Ishikawa (cell line): ENCODE measurements at regions not wholly inside any gene's neighbourhood (a gene's known extent, or its start where the extent isn't known, plus 50 kb on each side); places are given as distances from the start of the nearest gene placed in this dataset.
A peak's percentile ranks its signal among the peaks of the same experiment; 100 is the strongest.

ENCODE experiments used
- CEBPB ChIP-seq: IDR thresholded peaks from 2 replicates; pipeline ENCODE4 v1.6.1; 2012
- CREB1 ChIP-seq: IDR thresholded peaks from 2 replicates; pipeline ENCODE4 v1.6.1; 2012; ENCODE audit warnings: low read depth
- EGR1 ChIP-seq: IDR thresholded peaks from 2 replicates; pipeline ENCODE4 v1.6.1; 2012
- EP300 ChIP-seq: IDR thresholded peaks from 2 replicates; pipeline ENCODE4 v1.6.1; 2012; ENCODE audit warnings: borderline replicate concordance
- FOXM1 ChIP-seq: IDR thresholded peaks from 2 replicates; pipeline ENCODE4 v1.6.1; 2012; ENCODE audit warnings: low read depth, borderline replicate concordance
- MAX ChIP-seq: IDR thresholded peaks from 2 replicates; pipeline ENCODE4 v1.6.1; 2012
- NFIC ChIP-seq: IDR thresholded peaks from 2 replicates; pipeline ENCODE4 v1.6.1; 2012
- RAD21 ChIP-seq: IDR thresholded peaks from 2 replicates; pipeline ENCODE4 v1.6.1; 2012; ENCODE audit warnings: low read depth
- REST ChIP-seq: IDR thresholded peaks from 2 replicates; pipeline ENCODE4 v1.6.1; 2012; ENCODE audit warnings: low read depth, mild to moderate bottlenecking
- TAF1 ChIP-seq: IDR thresholded peaks from 2 replicates; pipeline ENCODE4 v1.6.1; 2012; ENCODE audit warnings: low read depth, mild to moderate bottlenecking
- TCF12 ChIP-seq: IDR thresholded peaks from 2 replicates; pipeline ENCODE4 v1.6.1; 2012; ENCODE audit warnings: low read depth
- TEAD4 ChIP-seq: IDR thresholded peaks from 2 replicates; pipeline ENCODE4 v1.6.1; 2012
- USF1 ChIP-seq: IDR thresholded peaks from 2 replicates; pipeline ENCODE4 v1.6.1; 2012
- YY1 ChIP-seq: IDR thresholded peaks from 2 replicates; pipeline ENCODE4 v1.6.1; 2012; ENCODE audit warnings: low read depth
- ZBTB7A ChIP-seq: IDR thresholded peaks from 2 replicates; pipeline ENCODE4 v1.6.1; 2012; ENCODE audit warnings: low read depth

DNA sequence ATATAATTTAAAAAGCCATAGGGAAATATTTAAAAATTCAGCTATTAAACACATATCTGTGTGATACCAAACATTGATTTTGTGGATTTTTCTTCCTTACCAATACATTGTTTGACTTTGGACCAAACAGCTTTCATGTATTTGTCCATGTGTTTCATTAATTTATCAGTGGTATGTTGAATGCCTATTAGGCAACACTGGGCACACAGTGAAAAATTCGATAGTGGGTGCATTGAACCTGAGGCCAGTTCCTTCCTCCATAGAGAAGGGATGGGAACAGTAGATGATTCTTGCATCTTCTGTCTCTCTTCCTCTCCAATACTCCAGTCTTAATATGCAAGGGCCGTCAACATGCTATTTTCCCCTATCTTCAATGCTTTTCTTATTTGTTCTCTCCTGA lies 110.2 kb upstream of the NR3C1 start:
- no peak for TF ChIP-seq REST
- no peak for TF ChIP-seq MAX
- no peak for TF ChIP-seq EGR1
- TF ChIP-seq EP300 = no peak
- no peak for TF ChIP-seq RAD21
- TF ChIP-seq FOXM1 = no peak
- no peak for TF ChIP-seq USF1
- TF ChIP-seq TEAD4 = no peak
- TF ChIP-seq CEBPB = no peak
- no peak for TF ChIP-seq NFIC

DNA sequence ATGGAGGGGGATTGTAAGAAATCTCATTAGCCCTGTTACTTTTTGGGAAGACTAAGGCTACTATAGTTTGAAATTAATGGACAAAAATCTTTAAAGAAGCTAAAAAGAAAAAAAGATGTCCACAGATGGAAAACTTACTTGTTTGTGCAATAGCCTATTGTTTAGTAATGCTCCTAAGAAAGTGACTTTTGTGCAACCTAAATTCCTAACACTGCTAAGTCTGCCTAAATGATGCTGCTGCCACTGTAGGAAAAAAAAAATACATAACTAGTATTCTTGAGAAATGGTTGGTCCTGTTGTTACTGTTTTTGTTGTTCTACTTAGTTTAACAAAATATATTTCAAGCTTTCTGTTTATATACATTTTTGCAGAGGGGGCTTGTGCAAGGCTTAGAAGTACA lies 108.2 kb upstream of the NR3C1 start:
- TF ChIP-seq USF1 (no peak), EP300 (no peak), ZBTB7A (no peak), REST (no peak), FOXM1 (no peak), EGR1 (no peak), TCF12 (no peak), CEBPB (no peak), YY1 (no peak), RAD21 (no peak), TAF1 (no peak), MAX (no peak), TEAD4 (no peak), NFIC (no peak), CREB1 (no peak)

DNA sequence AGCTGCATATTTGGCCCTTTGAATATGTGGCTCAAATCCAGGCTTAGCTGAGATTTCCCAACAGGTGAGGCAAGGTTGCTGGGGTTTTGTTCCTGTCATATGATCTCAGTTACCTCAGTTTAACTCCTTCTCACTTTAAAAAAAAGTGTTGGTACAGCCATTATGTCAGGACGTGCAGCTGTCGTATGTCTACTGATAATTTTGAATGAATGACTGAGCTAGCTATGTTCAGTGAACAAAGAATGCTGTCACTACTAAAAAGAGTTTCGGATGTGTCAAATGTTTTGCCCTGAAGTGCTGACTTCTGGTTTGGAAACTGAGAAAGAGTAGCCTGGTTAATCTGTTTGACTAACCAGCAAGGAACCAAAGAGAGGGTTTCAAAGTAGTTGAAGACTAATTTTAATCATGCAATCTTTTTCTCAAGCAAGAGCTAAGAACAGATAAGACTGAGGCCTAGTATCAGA lies 106.3 kb upstream of the NR3C1 start:
- TF ChIP-seq REST (no peak), NFIC (no peak), EGR1 (no peak), CEBPB (no peak), TCF12 (no peak), FOXM1 (no peak)

DNA sequence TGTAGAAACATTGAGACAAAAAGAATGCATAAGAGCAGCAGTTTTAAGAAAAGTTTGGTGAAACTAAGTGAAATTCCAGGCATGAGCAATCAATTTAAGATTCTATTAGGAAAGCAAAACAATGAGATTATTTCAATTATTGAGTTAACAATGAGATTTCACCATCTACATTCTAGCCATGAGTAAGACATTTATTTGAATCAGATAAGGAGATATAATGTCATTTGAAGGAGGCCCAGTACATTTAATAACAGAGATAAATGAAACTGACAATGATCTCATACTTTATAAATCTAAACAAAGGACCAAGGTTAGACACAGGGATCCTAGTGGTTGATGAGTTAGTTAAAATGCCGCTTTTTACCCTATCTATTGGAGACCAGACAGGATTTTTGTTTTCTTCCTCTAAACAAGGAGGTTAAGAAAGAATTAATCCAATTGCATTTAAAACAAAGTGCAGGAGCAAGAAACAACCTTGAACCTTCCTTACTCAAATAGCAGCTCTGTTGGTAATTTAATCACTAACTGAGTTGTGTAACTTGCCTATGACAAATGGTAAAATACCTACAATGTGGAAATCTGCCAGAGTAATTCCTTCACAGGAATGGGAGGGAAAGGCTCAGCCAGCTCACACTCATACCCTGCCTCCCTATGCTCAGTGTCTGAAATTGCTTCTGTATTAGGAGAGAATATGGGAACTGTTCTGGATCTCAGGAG lies 103.5 kb upstream of the NR3C1 start:
- no peak for TF ChIP-seq TCF12
- peak; percentile 44; the same call in 1 of the 2 replicates for TF ChIP-seq NFIC
- peak; percentile 23; the same call in 1 of the 2 replicates for TF ChIP-seq RAD21
- TF ChIP-seq CEBPB = peak; percentile 89
- no peak for TF ChIP-seq EP300
- 0 out of 2 replicates have a peak, but pooled peaks have one; percentile 49 for TF ChIP-seq TEAD4

DNA sequence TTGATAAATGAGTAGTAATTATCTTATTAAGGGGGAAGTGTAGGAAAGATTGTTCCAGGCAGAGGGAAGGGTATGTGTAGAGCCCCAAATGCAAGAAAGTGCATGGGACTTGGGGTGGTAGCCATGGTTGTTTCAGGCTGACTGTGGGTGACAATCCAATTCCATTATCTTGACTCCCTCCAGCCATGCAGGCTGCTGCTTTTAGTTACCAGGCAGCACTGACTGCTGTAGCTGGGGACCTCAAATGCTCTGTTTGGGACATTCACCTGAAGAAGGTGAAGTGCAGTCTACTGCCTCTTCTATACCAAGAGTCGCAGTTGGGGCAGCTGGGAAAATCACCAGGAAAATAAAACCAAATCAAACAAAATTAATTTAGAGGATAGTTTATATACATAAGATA lies 102.4 kb upstream of the NR3C1 start:
- TF ChIP-seq NFIC = no peak
